PC-9 (cell line): ENCODE measurements at regions not wholly inside any gene's neighbourhood (a gene's known extent, or its start where the extent isn't known, plus 50 kb on each side); places are given as distances from the start of the nearest gene placed in this dataset.
A peak's percentile ranks its signal among the peaks of the same experiment; 100 is the strongest.
"Not testable (repeated sequence)": the region's sequence is repeated elsewhere in the genome, so short reads cannot be mapped to it uniquely, and the experiment has no call there.

Source experiments
- BruUV-seq: library from RNA; stranded (reverse); fragments of 400-500 nt; replicated peaks from 2 replicates; lab custom pipeline; 2021; lab: Mats Ljungman, UMichigan
- CTCF ChIA-PET: fragments of 300-600 bp; sonication (Branson Sonifier 250); formaldehyde crosslinking; loops from one replicate; lab custom pipeline; 2022; ENCODE audit warnings: antibody characterized with exemption; lab: Charles Lee
- POLR2A ChIA-PET: fragments of 300-600 bp; sonication (Branson Sonifier 250); formaldehyde crosslinking; loops from one replicate; lab custom pipeline; 2022; ENCODE audit warnings: antibody characterized with exemption; ENCODE audit not compliant: unreplicated experiment; lab: Charles Lee
- DNase-seq, 2 experiments: peaks; one replicate each; pipeline versions ENCODE4 v3.0.0 to v3.0.0-alpha.2; 2015 to 2022; ENCODE audit warnings: mixed read lengths in 1 of 2
- H2AFZ ChIP-seq: fragments of 200-600 bp; sonication (generic); 2 replicates; pipeline ENCODE4 v1.8.1; 2017; ENCODE audit warnings: antibody characterized with exemption
- H3F3A ChIP-seq: fragments of 200-600 bp; sonication (generic); 2 replicates; pipeline ENCODE4 v1.8.1; 2017; ENCODE audit warnings: antibody characterized with exemption, mild to moderate bottlenecking, low read depth; ENCODE audit not compliant: insufficient read depth
- H3K27ac ChIP-seq: fragments of 200-600 bp; sonication (generic); 2 replicates; pipeline ENCODE4 v1.6.1; 2016; ENCODE audit warnings: mixed run types
- H3K27me3 ChIP-seq: fragments of 200-600 bp; sonication (generic); 2 replicates; pipeline ENCODE4 v1.6.1; 2016; ENCODE audit warnings: low read depth, mixed run types; ENCODE audit not compliant: insufficient read depth
- H3K36me3 ChIP-seq: fragments of 200-600 bp; sonication (generic); 2 replicates; pipeline ENCODE4 v1.6.1; 2016; ENCODE audit warnings: low read depth, mixed run types
- H3K4me1 ChIP-seq: fragments of 200-600 bp; sonication (generic); replicated peaks from 2 replicates; pipeline ENCODE4 v1.6.1; 2016; ENCODE audit warnings: mixed run types; ENCODE audit not compliant: insufficient read depth
- H3K4me2 ChIP-seq: fragments of 200-600 bp; sonication (generic); 2 replicates; pipeline ENCODE4 v1.6.1; 2017; ENCODE audit warnings: mixed run types
- H3K4me3 ChIP-seq: fragments of 200-600 bp; sonication (generic); 2 replicates; pipeline ENCODE4 v1.6.1; 2016; ENCODE audit warnings: mixed run types
- H3K79me2 ChIP-seq: fragments of 200-600 bp; sonication (generic); 2 replicates; pipeline ENCODE4 v1.6.1; 2017; ENCODE audit warnings: low read depth, mixed run types
- H3K9me2 ChIP-seq: fragments of 200-600 bp; sonication (generic); 2 replicates; pipeline ENCODE4 v1.8.1; 2017; ENCODE audit warnings: mild to moderate bottlenecking; ENCODE audit not compliant: insufficient read depth
- H3K9me3 ChIP-seq: fragments of 200-600 bp; sonication (generic); 2 replicates; pipeline ENCODE4 v1.8.1; 2016; ENCODE audit warnings: low read depth; ENCODE audit not compliant: insufficient read depth
- H4K20me1 ChIP-seq: fragments of 200-600 bp; sonication (generic); 2 replicates; pipeline ENCODE4 v1.8.1; 2017; ENCODE audit not compliant: insufficient read depth
- CTCF ChIP-seq: fragments of 200-600 bp; sonication (generic); conservative IDR thresholded peaks from 2 replicates; pipeline ENCODE4 v1.6.1; 2017; ENCODE audit warnings: mixed run types, antibody characterized with exemption, mild to moderate bottlenecking, moderate library complexity
- EZH2 ChIP-seq: fragments of 200-600 bp; sonication (generic); IDR thresholded peaks from 2 replicates; pipeline ENCODE4 v1.8.0; 2017; ENCODE audit warnings: antibody characterized with exemption, low read depth
- intact Hi-C: fragments of 100-400 bp; cut with micrococcal nuclease; formaldehyde crosslinking; loops from one replicate; pipeline ENCODE4 v1.10.0; 2022; ENCODE audit not compliant: unreplicated experiment

- intact Hi-C loops, result loop anchor here (1.0 to 10.0 kb wide), 5 partner anchors 320 to 740 kb away; no protein-coding TSS in a partner anchor
- no TSS peak for BruUV-seq
- Histone ChIP-seq H3K9me2 (no peaks in the 10 kb centered on the region), H3K79me2 (no peaks in the 10 kb centered on the region), H2AFZ (no peak overlapping the region), H3K4me1 (no peaks in the 10 kb centered on the region), H4K20me1 (no peaks in the 10 kb centered on the region), H3K27ac (no peak overlapping the region), H3K36me3 (no peaks in the 10 kb centered on the region), H3K9me3 (no peaks in the 10 kb centered on the region), H3F3A (peaks cover 3% of the 10 kb centered on the region; the same call in 1 of the 2 replicates), H3K4me2 (no peak overlapping the region), H3K4me3 (no peak overlapping the region), H3K27me3 (no peaks in the 10 kb centered on the region)
- TF ChIP-seq EZH2, result no peak
- peak; percentile 92 for TF ChIP-seq CTCF
- peak; percentile 49 to 55 for DNase-seq
- ChIA-PET POLR2A (interaction anchor here (0.6 kb wide), 1 partner anchor 254 kb away, joined by 3 read pairs; no protein-coding TSS in a partner anchor), CTCF (interaction anchor here (0.5 to 1.9 kb wide), 5 partner anchors 10 to 740 kb away, joined by 3 to 7 read pairs (median 4); no protein-coding TSS in a partner anchor)
Measured at GRCh38 chr9:71285191-71285656, 163.8 kb upstream of the TRPM3 start.

GRCh38 chr9:71282116-71282515 is 160.7 kb upstream of the TRPM3 start:
- H3K27me3 ChIP-seq, H3K36me3 ChIP-seq, H2AFZ ChIP-seq, DNase-seq, H3K9me2 ChIP-seq, H4K20me1 ChIP-seq, H3K27ac ChIP-seq, H3F3A ChIP-seq, H3K4me2 ChIP-seq, H3K79me2 ChIP-seq, H3K9me3 ChIP-seq, CTCF ChIA-PET, H3K4me3 ChIP-seq, BruUV-seq, POLR2A ChIA-PET, H3K4me1 ChIP-seq: not testable (repeated sequence)
- intact Hi-C loops, result loop anchor here (10.0 kb wide), 1 partner anchor 323 kb away; no protein-coding TSS in a partner anchor

DNA sequence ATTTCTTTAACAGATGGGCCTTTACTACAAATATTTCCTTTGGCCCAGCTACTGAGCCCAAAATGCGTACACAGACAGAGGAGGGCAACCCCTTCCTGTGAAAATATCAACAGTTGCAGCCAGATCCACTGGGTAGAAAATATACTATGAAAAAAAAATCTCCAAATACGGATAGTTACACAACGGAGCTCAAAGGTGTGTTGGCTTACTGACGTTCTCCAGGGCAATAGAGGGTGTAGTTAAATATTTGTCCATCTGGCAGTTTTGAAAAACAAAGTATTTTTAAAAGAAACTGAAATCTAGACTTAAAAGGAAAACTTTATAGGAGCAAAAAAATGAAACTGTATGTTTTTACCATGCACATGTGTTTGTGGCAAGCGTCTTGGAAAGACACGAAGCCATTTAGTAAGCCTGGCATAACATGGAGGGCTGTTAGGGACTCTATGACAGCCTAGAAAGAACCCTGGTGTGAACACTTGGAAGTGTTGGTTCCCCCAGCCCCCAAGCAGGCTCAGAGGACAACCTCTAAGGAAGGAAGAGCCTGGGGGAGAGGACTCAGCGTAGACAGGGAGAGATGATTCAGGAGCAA is 157.8 kb upstream of the TRPM3 start:
- no peaks in the 10 kb centered on the region for H3K9me2 ChIP-seq
- no peak overlapping the region for H3K4me3 ChIP-seq
- no peaks in the 10 kb centered on the region for H3K4me1 ChIP-seq
- H2AFZ ChIP-seq, result no peak overlapping the region
- BruUV-seq, result no TSS peak
- H3K36me3 ChIP-seq, result no peaks in the 10 kb centered on the region
- H3F3A ChIP-seq, result peaks cover 3% of the 10 kb centered on the region; the same call in 1 of the 2 replicates
- ChIA-PET CTCF (no interaction called here), POLR2A (no interaction called here)
- TF ChIP-seq EZH2 (no peak), CTCF (no peak)
- H3K4me2 ChIP-seq, result no peak overlapping the region
- no peak for DNase-seq
- no peaks in the 10 kb centered on the region for H3K9me3 ChIP-seq
- no peak overlapping the region for H3K27ac ChIP-seq
- H3K27me3 ChIP-seq, result no peaks in the 10 kb centered on the region
- intact Hi-C loops, result no loop called here
- no peaks in the 10 kb centered on the region for H3K79me2 ChIP-seq
- H4K20me1 ChIP-seq, result no peaks in the 10 kb centered on the region
